Fibroblast of peridontal ligament (primary cell): ENCODE measurements at regions not wholly inside any gene's neighbourhood (a gene's known extent, or its start where the extent isn't known, plus 50 kb on each side); places are given as distances from the start of the nearest gene placed in this dataset.

Experiments used
- DNase-seq: peaks from one replicate; pipeline ENCODE4 v3.0.0-alpha.2; 2010; ENCODE audit errors: extremely low read depth

DNA sequence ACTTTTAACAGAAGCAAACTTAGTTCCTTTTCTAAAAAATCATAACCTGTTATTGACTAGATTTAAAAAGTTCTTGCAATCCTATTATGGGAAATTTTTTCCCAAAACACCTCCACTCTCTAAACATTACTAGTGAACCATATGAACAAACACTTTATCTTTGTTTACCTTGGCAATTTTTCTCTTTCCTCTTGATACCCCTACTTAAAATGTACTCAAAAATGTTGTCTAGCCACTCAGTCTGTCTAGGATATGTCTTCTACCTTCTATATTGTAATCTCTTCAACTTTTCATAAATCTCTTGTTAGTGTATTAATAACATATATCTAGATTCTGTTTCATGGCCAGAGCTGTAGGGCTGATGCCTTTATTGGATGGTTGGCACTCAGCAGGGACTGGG is 630.0 kb upstream of the GRM3 start:
- DNase-seq, result no peak

DNA sequence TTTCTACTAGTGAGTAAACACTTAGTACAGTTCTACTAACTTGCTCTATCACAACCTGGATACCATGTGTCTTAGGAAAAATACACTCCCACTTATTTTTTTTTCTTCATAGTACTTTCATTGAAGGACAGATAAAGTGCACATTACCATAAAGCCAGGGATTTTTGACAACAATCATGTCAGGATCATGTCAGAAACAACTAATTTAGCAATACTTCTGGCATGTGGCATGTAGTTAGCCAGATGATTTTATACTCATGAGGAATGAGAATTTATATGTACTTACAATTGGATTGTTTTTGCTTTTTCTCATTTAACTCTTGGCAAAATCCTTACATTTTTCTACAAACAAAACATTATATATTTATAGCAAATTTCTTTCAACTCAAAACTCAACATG is 630.7 kb upstream of the GRM3 start:
- no peak for DNase-seq

DNA sequence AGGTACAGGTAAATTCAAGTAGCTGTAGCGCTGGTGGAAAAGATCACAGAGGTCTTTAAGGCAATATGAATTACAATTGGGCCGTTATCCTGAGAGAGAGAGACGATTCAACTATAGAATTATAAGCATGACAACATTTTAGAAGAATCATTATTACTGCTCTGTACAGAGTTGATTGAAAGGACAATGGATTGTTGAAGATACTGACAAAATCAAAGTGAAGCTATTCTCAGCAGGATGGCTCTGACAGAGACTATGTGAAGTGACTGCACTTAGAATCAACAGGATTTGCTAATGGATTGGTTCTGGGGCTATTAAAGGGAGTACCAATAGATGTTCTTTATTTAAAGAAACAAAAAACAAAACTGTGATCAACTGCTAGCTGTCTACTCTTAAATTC is 634.8 kb upstream of the GRM3 start:
- DNase-seq, result no peak

DNA sequence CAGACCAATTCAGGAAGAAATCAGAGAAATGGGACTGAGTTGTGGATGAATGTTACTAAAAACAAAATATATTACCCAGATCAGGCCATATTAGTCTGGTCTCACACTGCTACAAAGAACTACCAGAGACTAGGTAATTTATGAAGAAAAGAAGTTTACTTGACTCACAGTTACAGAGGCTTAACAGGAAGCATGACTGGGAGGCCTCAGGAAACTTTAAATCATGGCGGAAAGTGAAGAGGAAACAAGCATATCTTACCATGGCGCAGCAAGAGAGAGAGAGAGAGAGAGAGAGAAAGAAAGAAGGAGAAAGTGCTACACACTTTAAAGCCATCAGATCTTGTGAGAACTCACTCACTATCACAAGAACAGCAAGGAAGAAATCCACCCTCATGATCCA is 636.8 kb upstream of the GRM3 start:
- DNase-seq, result no peak

- no peak for DNase-seq
Observed at GRCh38 chr7:86002858-86003257, 640.9 kb upstream of the GRM3 start.

DNA sequence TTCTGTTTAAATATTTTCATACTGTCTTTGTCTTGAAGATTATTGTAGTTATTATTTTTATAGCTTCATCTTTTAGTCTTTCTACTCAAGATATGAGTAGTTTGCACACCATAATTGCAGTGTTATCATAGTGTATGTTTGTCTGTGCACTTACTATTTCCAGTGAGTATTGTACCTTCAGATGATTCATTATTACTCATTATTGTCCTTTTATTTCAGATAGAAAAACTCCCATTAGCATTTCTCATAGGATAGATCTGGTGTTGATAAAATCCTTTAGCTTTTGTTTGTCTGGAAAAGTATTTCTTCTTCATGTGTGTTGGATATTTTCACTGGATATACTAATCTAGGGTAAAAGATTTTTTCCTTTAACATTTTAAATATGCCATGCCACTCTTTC is 646.2 kb upstream of the GRM3 start:
- no peak for DNase-seq

DNA sequence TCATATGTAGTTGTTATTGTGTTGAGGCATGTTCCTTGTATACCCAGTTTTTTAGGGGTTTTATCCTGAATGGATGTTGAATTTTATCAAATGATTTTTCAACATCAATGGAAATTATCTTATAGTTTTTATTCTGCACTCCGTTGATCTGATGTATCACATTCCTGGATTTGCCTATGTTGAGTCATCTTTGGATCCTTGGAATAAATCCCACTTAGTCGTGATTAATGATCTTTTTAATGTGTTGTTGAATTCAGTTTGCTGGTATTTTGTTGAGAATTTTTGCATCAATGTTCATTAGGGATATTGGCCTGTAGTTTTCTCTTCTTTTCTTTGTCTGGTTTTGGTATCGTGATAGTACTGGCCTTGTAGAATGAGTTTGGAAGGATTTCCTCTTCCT is 648.6 kb upstream of the GRM3 start:
- DNase-seq, result no peak

- no peak for DNase-seq
Observed at GRCh38 chr7:85980740-85981139, 663.0 kb upstream of the GRM3 start.

DNA sequence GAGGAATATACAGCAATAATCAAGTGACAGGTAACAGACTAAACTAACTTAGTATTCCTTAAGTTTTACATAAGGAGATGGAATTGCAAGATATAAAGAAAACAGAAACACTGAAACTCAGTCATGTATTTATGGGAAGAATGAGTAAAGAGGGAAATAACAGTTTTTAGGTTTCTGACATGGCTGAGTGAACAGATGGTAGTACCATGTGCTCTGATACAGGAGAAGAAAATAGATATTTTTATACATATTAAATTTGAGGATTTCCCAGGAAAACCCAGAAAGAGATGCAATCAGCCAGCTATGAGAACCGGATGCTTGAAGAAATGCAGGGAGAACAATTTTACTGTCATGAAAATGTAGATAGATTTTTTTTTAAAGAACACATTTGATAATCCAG is 669.5 kb upstream of the GRM3 start:
- DNase-seq, result no peak

DNA sequence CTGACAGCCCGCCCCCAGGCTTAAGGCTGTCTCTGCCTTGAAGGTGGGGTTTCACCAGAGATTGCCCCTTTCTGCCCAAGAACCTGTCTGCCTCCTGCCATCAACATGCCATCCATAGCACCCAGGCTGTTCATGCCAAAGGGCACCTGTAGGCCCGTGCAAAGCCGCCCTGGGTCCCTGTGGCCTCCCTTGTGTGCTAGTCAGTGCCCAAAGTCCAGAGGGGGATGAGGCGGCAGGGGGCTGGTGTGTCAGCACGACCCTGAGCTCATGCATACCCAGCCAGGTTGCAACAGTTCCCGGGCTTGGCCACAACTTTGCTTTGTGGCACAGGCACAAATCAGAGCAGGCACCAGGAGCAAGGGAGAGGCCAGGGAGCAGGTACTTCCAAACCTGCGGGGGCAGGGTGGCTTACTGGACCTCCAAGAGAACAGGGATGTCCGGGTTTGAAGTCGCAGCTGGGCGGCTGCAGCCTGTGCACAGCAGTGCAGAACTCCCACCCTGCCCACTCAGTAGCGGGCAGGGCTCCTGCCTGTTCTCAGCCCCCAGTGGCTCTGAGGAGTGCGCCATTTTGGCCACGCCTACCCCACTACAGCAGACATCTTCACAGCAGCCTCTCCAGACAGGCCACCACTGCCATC is 671.1 kb upstream of the GRM3 start:
- DNase-seq, result no peak

DNA sequence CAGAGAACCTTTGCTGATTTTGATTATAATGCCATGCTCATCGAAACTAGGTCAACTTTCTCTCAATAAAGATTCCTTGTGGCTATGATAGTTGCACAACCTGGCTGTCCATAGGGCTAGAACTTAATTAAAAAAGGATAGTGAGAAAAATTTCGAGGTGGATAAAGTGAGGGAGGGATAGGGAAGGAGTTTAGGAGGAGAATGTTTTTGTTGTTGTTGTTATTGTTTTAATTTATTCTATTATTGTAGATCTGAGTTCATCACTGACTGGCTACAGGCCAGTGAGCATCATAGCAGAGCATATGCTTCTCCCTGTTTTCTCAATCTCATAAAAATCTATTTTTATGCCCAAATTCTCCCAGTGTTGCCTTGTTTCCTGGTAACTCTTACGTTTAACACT is 688.7 kb upstream of the GRM3 start:
- DNase-seq, result no peak

DNA sequence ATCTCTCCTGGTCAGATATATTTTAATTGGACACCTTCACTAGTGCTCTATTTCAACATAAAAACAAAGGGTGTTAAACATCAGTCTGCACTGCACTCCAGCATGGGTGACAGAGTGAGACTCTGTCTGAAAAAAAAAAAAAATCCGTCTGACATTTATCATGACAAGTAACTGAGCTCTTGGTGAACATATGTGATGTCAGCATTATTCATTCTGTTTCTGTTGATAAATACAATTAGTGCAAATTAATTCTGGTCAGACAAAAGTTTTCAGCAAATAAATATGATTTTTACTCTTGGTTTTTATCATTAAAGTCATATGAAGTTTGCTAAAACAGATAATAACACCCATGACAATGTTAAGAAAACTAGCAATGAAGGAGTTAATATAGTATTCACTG is 692.8 kb upstream of the GRM3 start:
- no peak for DNase-seq

DNA sequence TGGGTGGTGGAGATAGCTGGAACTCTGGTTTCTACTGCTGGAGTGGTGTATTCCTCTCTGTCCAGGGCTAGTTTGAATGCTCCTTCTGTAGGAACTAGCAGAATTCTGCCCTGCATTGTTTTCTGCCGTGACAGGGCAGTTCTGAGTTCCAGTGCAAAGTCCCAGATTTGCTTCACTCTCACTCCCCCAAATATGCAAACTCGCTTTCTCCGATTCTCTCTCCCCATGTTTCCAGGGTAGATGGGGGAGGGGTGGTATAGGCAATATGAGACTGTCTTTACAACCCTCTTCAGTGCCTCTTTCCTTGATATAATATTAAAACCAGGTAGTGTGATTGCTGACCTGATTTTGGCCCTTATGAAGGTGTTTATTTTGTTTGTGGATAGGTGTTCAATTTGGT is 693.3 kb upstream of the GRM3 start:
- no peak for DNase-seq

GRCh38 chr7:85947767-85948166 is 695.9 kb upstream of the GRM3 start:
- DNase-seq, result no peak

- no peak for DNase-seq
Observed at GRCh38 chr7:85940798-85941197, 702.9 kb upstream of the GRM3 start.

- no peak for DNase-seq
Observed at GRCh38 chr7:85931919-85932318, 711.8 kb upstream of the GRM3 start.

DNA sequence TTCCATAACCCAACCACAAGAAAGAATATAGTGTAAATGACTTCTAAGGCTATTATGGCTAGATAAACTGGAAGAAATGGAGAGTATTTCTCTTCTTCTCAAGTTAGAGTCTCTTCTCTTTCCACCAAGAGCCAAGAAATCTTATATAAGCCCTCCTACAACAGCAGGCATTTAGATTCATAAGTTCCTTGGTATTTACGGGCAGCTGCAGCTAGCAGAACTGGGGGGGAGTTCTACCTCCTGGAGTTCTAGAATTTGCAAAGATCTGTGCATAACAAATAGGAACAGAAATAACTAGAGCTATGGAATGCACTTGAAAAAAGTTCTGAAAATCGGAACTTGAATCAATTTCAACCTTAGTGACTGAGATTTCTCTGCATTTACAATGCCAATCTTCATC is 715.2 kb upstream of the GRM3 start:
- no peak for DNase-seq

DNA sequence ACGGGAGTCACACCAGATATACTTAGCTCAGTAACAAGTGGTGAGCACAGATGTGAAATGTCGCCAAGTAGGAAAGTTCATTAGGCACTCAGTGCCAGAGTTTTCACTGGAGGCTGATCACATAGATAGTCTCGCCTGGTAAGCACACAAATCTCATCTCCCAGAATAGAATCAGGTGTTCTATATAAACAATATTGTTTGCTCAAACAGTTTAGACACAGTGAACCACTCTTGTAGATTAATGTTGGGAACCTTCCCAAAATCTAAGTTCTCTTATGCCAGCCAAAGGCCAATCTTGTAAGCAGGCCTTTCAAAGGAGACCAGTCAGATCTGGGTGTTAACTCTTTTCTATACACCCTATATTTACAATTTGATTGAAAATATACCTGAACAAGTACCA is 716.5 kb upstream of the GRM3 start:
- no peak for DNase-seq

- DNase-seq, result no peak
Observed at GRCh38 chr7:85924062-85924461, 719.6 kb upstream of the GRM3 start.

GRCh38 chr7:85916016-85916415 is 727.7 kb upstream of the GRM3 start:
- DNase-seq, result no peak

DNA sequence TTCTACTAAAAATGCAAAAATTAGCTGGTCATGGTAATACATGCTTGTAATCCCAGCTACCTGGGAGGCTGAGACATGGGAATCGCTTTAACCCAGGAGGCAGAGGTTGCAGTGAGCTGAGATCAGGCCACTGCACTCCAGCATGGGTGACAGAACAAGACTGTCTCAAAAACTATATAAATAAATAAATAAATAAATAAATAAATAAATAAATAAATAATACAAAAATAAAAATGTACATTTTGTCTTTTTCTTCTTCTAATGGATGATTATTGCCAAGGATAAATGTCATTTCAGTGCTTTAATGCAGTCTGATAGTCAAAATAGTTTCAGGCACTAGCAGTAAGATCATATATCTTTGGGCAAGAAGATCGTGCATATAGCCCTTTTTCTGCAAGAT is 727.6 kb upstream of the SEMA3D start:
- DNase-seq, result no peak

DNA sequence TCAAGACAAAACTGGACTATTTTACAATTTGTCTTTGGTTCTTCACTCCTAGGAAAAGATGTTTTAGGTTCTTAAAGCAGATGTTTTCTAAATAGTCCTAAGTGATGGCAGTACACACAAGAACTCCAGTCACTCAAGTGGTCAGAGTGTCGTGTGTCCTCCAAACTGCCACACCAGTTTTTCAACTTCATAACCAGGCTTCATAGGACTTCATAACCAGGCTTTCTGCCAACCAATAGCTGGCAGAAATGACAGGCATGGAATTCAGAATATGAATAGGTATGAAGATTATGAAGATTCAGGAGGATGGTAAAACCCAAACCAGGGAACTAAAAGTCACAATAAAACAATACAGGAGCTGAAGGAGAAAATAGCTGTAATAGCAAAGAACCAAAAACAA is 721.2 kb upstream of the SEMA3D start:
- no peak for DNase-seq

DNA sequence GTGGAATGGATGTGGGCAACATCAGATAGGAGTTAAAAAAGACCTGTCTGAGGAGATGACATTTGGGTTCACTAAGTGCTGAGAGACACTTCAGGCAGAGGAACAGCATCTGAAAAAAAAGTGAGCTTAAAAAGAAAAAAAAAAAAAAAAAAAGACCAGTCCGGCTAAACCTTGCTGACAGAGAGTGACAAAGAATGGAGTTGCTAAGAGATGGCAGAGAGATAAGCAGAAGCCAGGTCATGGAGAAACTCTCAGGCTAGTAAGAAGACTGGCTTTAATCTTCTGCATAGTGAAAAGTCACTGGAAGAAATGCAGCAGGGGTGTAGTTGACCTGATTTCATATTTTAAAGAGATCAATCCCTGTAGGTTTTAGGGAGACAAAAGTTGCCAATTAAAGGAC is 711.1 kb upstream of the SEMA3D start:
- no peak for DNase-seq

GRCh38 chr7:85896531-85896930 is 709.7 kb upstream of the SEMA3D start:
- DNase-seq, result peak; percentile 7

GRCh38 chr7:85895835-85896234 is 709.0 kb upstream of the SEMA3D start:
- no peak for DNase-seq
